CD1c-positive myeloid dendritic cell (primary cell): ENCODE measurements at regions not wholly inside any gene's neighbourhood (a gene's known extent, or its start where the extent isn't known, plus 50 kb on each side); places are given as distances from the start of the nearest gene placed in this dataset.
"Not testable (repeated sequence)": the region's sequence is repeated elsewhere in the genome, so short reads cannot be mapped to it uniquely, and the experiment has no call there.

ENCODE experiments used
- DNase-seq: peaks from one replicate; pipeline ENCODE4 v3.0.0-alpha.2; 2016; ENCODE audit errors: extremely low spot score

- no peak for DNase-seq
Observed at GRCh38 chr4:175033162-175033561, 115.0 kb downstream of the ADAM29 start.

GRCh38 chr4:175034007-175034406 lies 115.8 kb downstream of the ADAM29 start:
- no peak for DNase-seq

- no peak for DNase-seq
Observed at GRCh38 chr4:175034986-175035705, 117.0 kb downstream of the ADAM29 start.

- DNase-seq: no peak
Observed at GRCh38 chr4:175035905-175036304, 117.7 kb downstream of the ADAM29 start.

GRCh38 chr4:175048111-175048784 lies 130.1 kb downstream of the ADAM29 start:
- no peak for DNase-seq

- DNase-seq: no peak
Observed at GRCh38 chr4:175048906-175049305, 130.7 kb downstream of the ADAM29 start.

GRCh38 chr4:175051974-175052373 lies 133.8 kb downstream of the ADAM29 start:
- no peak for DNase-seq

GRCh38 chr4:175054980-175055379 lies 136.8 kb downstream of the ADAM29 start:
- no peak for DNase-seq

- no peak for DNase-seq
Observed at GRCh38 chr4:175062183-175062592, 144.0 kb downstream of the ADAM29 start.

GRCh38 chr4:175065228-175065627 lies 147.1 kb downstream of the ADAM29 start:
- DNase-seq: no peak

- DNase-seq: no peak
Observed at GRCh38 chr4:175066923-175067627, 148.9 kb downstream of the ADAM29 start.

- no peak for DNase-seq
Observed at GRCh38 chr4:175068266-175068665, 150.1 kb downstream of the ADAM29 start.

- no peak for DNase-seq
Observed at GRCh38 chr4:175070444-175070843, 152.3 kb downstream of the ADAM29 start.

- DNase-seq: no peak
Observed at GRCh38 chr4:175071123-175071522, 153.0 kb downstream of the ADAM29 start.

GRCh38 chr4:175087145-175087544 lies 169.0 kb downstream of the ADAM29 start:
- no peak for DNase-seq

GRCh38 chr4:175090116-175090515 lies 172.0 kb downstream of the ADAM29 start:
- DNase-seq: no peak

- no peak for DNase-seq
Observed at GRCh38 chr4:175091649-175092048, 173.5 kb downstream of the ADAM29 start.

GRCh38 chr4:175092114-175092513 lies 174.0 kb downstream of the ADAM29 start:
- DNase-seq: no peak

GRCh38 chr4:175093055-175093454 lies 174.9 kb downstream of the ADAM29 start:
- not testable (repeated sequence) for DNase-seq

- DNase-seq: no peak
Observed at GRCh38 chr4:175103403-175103802, 185.2 kb downstream of the ADAM29 start.

- DNase-seq: no peak
Observed at GRCh38 chr4:175106301-175106700, 188.1 kb downstream of the ADAM29 start.

- no peak for DNase-seq
Observed at GRCh38 chr4:175109933-175110332, 191.8 kb downstream of the ADAM29 start.
